GM12878 (cell line): ENCODE measurements at regions not wholly inside any gene's neighbourhood (a gene's known extent, or its start where the extent isn't known, plus 50 kb on each side); places are given as distances from the start of the nearest gene placed in this dataset.

Experiments
- ATAC-seq: fragments of 200-7000 bp; cut with Tn5 transposase; 3 replicates; pipeline ENCODE4 v1.9.1; 2020; ENCODE audit warnings: mild to moderate bottlenecking, moderate library complexity
- BruUV-seq: library from RNA; stranded (reverse); fragments of 400-500 nt; replicated peaks from 2 replicates; lab custom pipeline; 2021; lab: Mats Ljungman, UMichigan
- CTCF ChIA-PET: fragments of 300-600 bp; sonication (Branson Sonifier 250); formaldehyde crosslinking; extraction: SDS; loops from one replicate; lab custom pipeline; 2021; ENCODE audit warnings: inconsistent platforms; lab: Yijun Ruan, JAX
- POLR2A ChIA-PET: fragments of 350-600 bp; formaldehyde crosslinking; extraction: SDS; loops from one replicate; lab custom pipeline; 2021; ENCODE audit warnings: inconsistent platforms; lab: Charles Lee
- RAD21 ChIA-PET: fragments of 300-600 bp; sonication (Branson Sonifier 250); formaldehyde crosslinking; loops from one replicate; lab custom pipeline; 2023; ENCODE audit warnings: antibody characterized with exemption; ENCODE audit not compliant: unreplicated experiment; lab: Charles Lee
- SMC1A ChIA-PET: fragments of 300-600 bp; sonication (Branson Sonifier 250); formaldehyde crosslinking; loops from one replicate; lab custom pipeline; 2023; ENCODE audit not compliant: unreplicated experiment, uncharacterized antibody; lab: Charles Lee
- DNase-seq: peaks from one replicate; pipeline ENCODE4 v3.0.0-alpha.2; 2011; ENCODE audit warnings: low read depth, low spot score
- FAIRE-seq: peaks from 3 replicates; lab custom pipeline; 2011; peaks lifted over from hg19 to GRCh38; lab: Jason Lieb, UNC
- H2AFZ ChIP-seq: 2 replicates; pipeline ENCODE4 v1.6.0; 2011; ENCODE audit warnings: low read depth, low read length, control low read depth; ENCODE audit not compliant: control insufficient read depth
- H3K27ac ChIP-seq: 2 replicates; pipeline ENCODE4 v1.5.1; 2011; ENCODE audit warnings: control low read depth; ENCODE audit not compliant: control insufficient read depth, insufficient read depth
- H3K27me3 ChIP-seq, 2 experiments: replicated peaks in 1 of 2; 2 replicates each; pipeline versions ENCODE4 v1.6.0 to v1.6.1; 2011; ENCODE audit warnings: low read length in 1 of 2; ENCODE audit not compliant: control insufficient read depth in 2 of 2, insufficient read depth in 2 of 2
- H3K36me3 ChIP-seq, 2 experiments: 2 replicates each; pipeline ENCODE4 v1.5.1; 2011; ENCODE audit warnings: low read length in 1 of 2; ENCODE audit not compliant: control insufficient read depth in 2 of 2, insufficient read depth in 2 of 2
- H3K4me1 ChIP-seq: 2 replicates; pipeline ENCODE4 v1.6.1; 2011; ENCODE audit warnings: mild to moderate bottlenecking, low read length, moderate library complexity, mixed read lengths; ENCODE audit not compliant: control insufficient read depth, insufficient read depth
- H3K4me2 ChIP-seq: 2 replicates; pipeline ENCODE4 v1.6.0; 2011; ENCODE audit warnings: control low read depth; ENCODE audit not compliant: control insufficient read depth, insufficient read depth
- H3K4me3 ChIP-seq: fragments of 200-600 bp; sonication (generic); 2 replicates; pipeline ENCODE4 v1.5.1; 2016
- H3K79me2 ChIP-seq: 2 replicates; pipeline ENCODE4 v1.6.0; 2011; ENCODE audit warnings: low read length; ENCODE audit not compliant: control insufficient read depth, insufficient read depth
- H3K9ac ChIP-seq: 2 replicates; pipeline ENCODE4 v1.8.0; 2011; ENCODE audit warnings: low read length, control low read depth, mixed read lengths; ENCODE audit not compliant: control insufficient read depth, insufficient read depth
- H3K9me3 ChIP-seq: replicated peaks from 3 replicates; pipeline ENCODE4 v1.5.1; 2011; ENCODE audit warnings: mild to moderate bottlenecking, low read length; ENCODE audit not compliant: control insufficient read depth, insufficient read depth
- H4K20me1 ChIP-seq: 2 replicates; pipeline ENCODE4 v1.6.0; 2011; ENCODE audit not compliant: control insufficient read depth, insufficient read depth
- ASH2L ChIP-seq: fragments of 300-600, 200-600 bp; sonication (generic); IDR thresholded peaks from 2 replicates; pipeline ENCODE4 v1.6.1; 2017; ENCODE audit warnings: low read depth, mild to moderate bottlenecking, borderline replicate concordance
- ATF7 ChIP-seq: fragments of 450-650 bp; IDR thresholded peaks from 2 replicates; pipeline ENCODE4 v1.6.1; 2016; ENCODE audit warnings: low read depth, mild to moderate bottlenecking
- CBFB ChIP-seq: IDR thresholded peaks from 2 replicates; pipeline ENCODE4 v1.6.1; 2016; ENCODE audit warnings: antibody characterized with exemption, low read depth
- CHD2 ChIP-seq: IDR thresholded peaks from 2 replicates; pipeline ENCODE4 v1.6.1; 2011; ENCODE audit warnings: low read depth, low read length, improper control_type of control experiment, borderline replicate concordance
- FOS ChIP-seq: IDR thresholded peaks from 3 replicates; pipeline ENCODE4 v1.6.1; 2011; ENCODE audit warnings: borderline replicate concordance; ENCODE audit not compliant: insufficient read length; ENCODE audit errors: extremely low read depth
- GATAD2B ChIP-seq: fragments of 450-650 bp; conservative IDR thresholded peaks from 2 replicates; pipeline ENCODE4 v1.6.1; 2017; ENCODE audit warnings: low read depth, mild to moderate bottlenecking, moderate library complexity
- HDAC6 ChIP-seq: fragments of 200-600 bp; sonication (generic); IDR thresholded peaks from one replicate; pipeline ENCODE4 v1.8.0; 2017; ENCODE audit warnings: antibody characterized with exemption; ENCODE audit not compliant: unreplicated experiment
- IRF4 ChIP-seq: IDR thresholded peaks from 2 replicates; pipeline ENCODE4 v1.6.1; 2011; ENCODE audit warnings: low read depth, low read length
- JUND ChIP-seq: IDR thresholded peaks from 2 replicates; pipeline ENCODE4 v1.6.1; 2012; ENCODE audit warnings: low read depth, mild to moderate bottlenecking, low read length, improper control_type of control experiment, moderate library complexity
- MEF2A ChIP-seq: IDR thresholded peaks from 2 replicates; pipeline ENCODE4 v1.6.1; 2011; ENCODE audit warnings: low read depth, mild to moderate bottlenecking, low read length, moderate library complexity; ENCODE audit not compliant: insufficient read depth
- PBX3 ChIP-seq: IDR thresholded peaks from 2 replicates; pipeline ENCODE4 v1.6.1; 2011; ENCODE audit warnings: mild to moderate bottlenecking, low read depth, low read length, moderate library complexity; ENCODE audit not compliant: insufficient replicate concordance
- PML ChIP-seq: IDR thresholded peaks from 2 replicates; pipeline ENCODE4 v1.6.1; 2012; ENCODE audit warnings: low read length, inconsistent platforms
- POU2F2 ChIP-seq: IDR thresholded peaks from 3 replicates; pipeline ENCODE4 v1.6.1; 2011; ENCODE audit warnings: low read depth, mild to moderate bottlenecking, low read length, borderline replicate concordance
- SMAD1 ChIP-seq: fragments of 450-650 bp; IDR thresholded peaks from 2 replicates; pipeline ENCODE4 v1.6.1; 2018; ENCODE audit warnings: mild to moderate bottlenecking, low read depth; ENCODE audit not compliant: partially characterized antibody
- SRF ChIP-seq, 2 experiments: IDR thresholded peaks; 2 replicates each; pipeline ENCODE4 v1.6.1; 2011; ENCODE audit warnings: low read depth in 2 of 2, low read length in 2 of 2, mild to moderate bottlenecking in 1 of 2, moderate library complexity in 1 of 2
- SUPT20H ChIP-seq: IDR thresholded peaks from 2 replicates; pipeline ENCODE4 v1.6.1; 2011; ENCODE audit warnings: low read depth, mild to moderate bottlenecking, low read length, moderate library complexity, borderline replicate concordance; ENCODE audit not compliant: control insufficient read depth
- TCF7 ChIP-seq: IDR thresholded peaks from 2 replicates; pipeline ENCODE4 v1.6.1; 2014; ENCODE audit warnings: antibody characterized with exemption, borderline replicate concordance
- ZZZ3 ChIP-seq: IDR thresholded peaks from 2 replicates; pipeline ENCODE4 v1.6.1; 2011; ENCODE audit warnings: low read depth; ENCODE audit not compliant: control insufficient read depth, insufficient read length
- WGBS: methylation state at CpG from one replicate; pipeline ENCODE4 v1.1.6; 2016; ENCODE audit warnings: low lambda C conversion rate; ENCODE audit not compliant: insufficient replicate concordance, insufficient coverage; ENCODE audit errors: missing lambda C conversion rate; 5-methylcytosine and 5-hydroxymethylcytosine counted together
- in situ Hi-C: fragments of 300-500 bp; cut with MboI; formaldehyde crosslinking; loops from 9 replicates; pipeline ENCODE4 v1.14.3; 2018; ENCODE audit warnings: mixed read lengths
- intact Hi-C: fragments of 100-400 bp; cut with micrococcal nuclease; formaldehyde crosslinking; loops from one replicate; pipeline ENCODE4 v1.14.2; 2022; ENCODE audit not compliant: unreplicated experiment

GRCh38 chr10:43803791-43804190 lies 155.1 kb upstream of the ZNF32 start (continued):
- no peak for TF ChIP-seq ZZZ3

GRCh38 chr10:43802988-43803696 lies 154.5 kb upstream of the ZNF32 start:
- no TSS peak for BruUV-seq
- no peak overlapping the region for H3K9ac ChIP-seq
- intact Hi-C loops (no loop called here), in situ Hi-C loops (no loop called here)
- no peaks in the 10 kb centered on the region for H3K4me1 ChIP-seq
- H3K36me3 ChIP-seq: no peaks in the 10 kb centered on the region
- DNase-seq (no peak), FAIRE-seq (no peak), ATAC-seq (no peak)
- H3K27me3 ChIP-seq: no peaks in the 10 kb centered on the region; a peak in 2 of 4 replicates
- ChIA-PET POLR2A (interaction anchor here (0.8 kb wide), 1 partner anchor 16 kb away, joined by 3 read pairs; no protein-coding TSS in a partner anchor), RAD21 (no interaction called here), CTCF (no interaction called here), SMC1A (interaction anchor here (0.5 to 1.0 kb wide), 2 partner anchors 19 to 108 kb away, joined by 3 read pairs; no protein-coding TSS in a partner anchor)
- H3K4me2 ChIP-seq: no peak overlapping the region
- H2AFZ ChIP-seq: no peak overlapping the region
- H3K9me3 ChIP-seq: no peaks in the 10 kb centered on the region
- H4K20me1 ChIP-seq: no peaks in the 10 kb centered on the region
- no peak overlapping the region for H3K27ac ChIP-seq
- no peaks in the 10 kb centered on the region for H3K79me2 ChIP-seq
- no peak for TF ChIP-seq ASH2L
- TF ChIP-seq PBX3: no peak
- no peak for TF ChIP-seq GATAD2B
- no peak for TF ChIP-seq HDAC6
- TF ChIP-seq POU2F2: no peak
- TF ChIP-seq TCF7: no peak
- TF ChIP-seq CHD2: no peak
- TF ChIP-seq SUPT20H: no peak
- no peak for TF ChIP-seq IRF4
- no peak for TF ChIP-seq CBFB
- no peak for TF ChIP-seq MEF2A
- no peak for TF ChIP-seq JUND
- no peak for TF ChIP-seq ATF7
- no peak for TF ChIP-seq SRF (IDR thresholded peaks at IDR 0.05; ENCODE audit: low read depth in 2 of 2, low read length in 2 of 2)
- no peak for TF ChIP-seq PML
- TF ChIP-seq SMAD1: no peak
- TF ChIP-seq FOS: no peak
- no peak overlapping the region for H3K4me3 ChIP-seq
- WGBS: 43% methylated on average over 6 of the region's 6 CpGs
